IPS-18a (cell line): ENCODE measurements at regions not wholly inside any gene's neighbourhood (a gene's known extent, or its start where the extent isn't known, plus 50 kb on each side); places are given as distances from the start of the nearest gene placed in this dataset.
"Not testable (repeated sequence)": the region's sequence is repeated elsewhere in the genome, so short reads cannot be mapped to it uniquely, and the experiment has no call there.

Source experiments
- H3K27ac ChIP-seq: one replicate; pipeline ENCODE4 v1.5.1; 2013; ENCODE audit warnings: low read length
- H3K27me3 ChIP-seq: one replicate; pipeline ENCODE4 v1.6.1; 2013; ENCODE audit warnings: mild to moderate bottlenecking, low read length; ENCODE audit not compliant: control insufficient read depth, insufficient read depth
- H3K36me3 ChIP-seq: one replicate; pipeline ENCODE4 v1.6.1; 2013; ENCODE audit warnings: low read depth, low read length; ENCODE audit not compliant: control insufficient read depth
- H3K4me1 ChIP-seq: one replicate; pipeline ENCODE4 v1.6.1; 2013; ENCODE audit warnings: low read depth, low read length; ENCODE audit not compliant: control insufficient read depth
- H3K4me3 ChIP-seq: one replicate; pipeline ENCODE4 v1.5.1; 2013; ENCODE audit warnings: low read length
- H3K9ac ChIP-seq: one replicate; pipeline ENCODE4 v1.6.1; 2013; ENCODE audit warnings: mild to moderate bottlenecking, low read length, moderate library complexity
- H3K9me3 ChIP-seq: one replicate; pipeline ENCODE4 v1.6.1; 2013; ENCODE audit warnings: low read depth, low read length; ENCODE audit not compliant: control insufficient read depth

DNA sequence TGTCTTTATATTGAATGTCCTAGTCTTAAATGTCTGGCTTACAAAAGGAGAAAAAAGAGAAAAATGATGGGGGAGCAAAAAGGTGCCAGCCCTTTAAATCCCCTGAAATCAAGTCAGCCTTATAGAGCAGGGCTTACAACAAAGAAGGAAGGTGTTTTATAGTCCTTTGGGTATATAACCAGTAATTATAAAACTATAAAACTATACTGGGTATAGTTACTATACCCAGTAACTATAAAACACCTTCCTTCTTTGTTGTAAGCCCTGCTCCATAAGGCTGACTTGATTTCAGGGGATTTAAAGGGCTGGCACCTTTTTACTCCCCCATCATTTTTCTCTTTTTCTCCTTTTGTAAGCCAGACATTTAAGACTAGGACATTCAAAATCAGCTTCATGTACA, 598.0 kb upstream of the SEMA6D start:
- no peak overlapping the region for H3K9ac ChIP-seq
- H3K36me3 ChIP-seq: no peaks in the 10 kb centered on the region
- no peak overlapping the region for H3K4me3 ChIP-seq
- H3K27ac ChIP-seq: no peak overlapping the region
- no peaks in the 10 kb centered on the region for H3K27me3 ChIP-seq
- no peaks in the 10 kb centered on the region for H3K9me3 ChIP-seq
- no peaks in the 10 kb centered on the region for H3K4me1 ChIP-seq

DNA sequence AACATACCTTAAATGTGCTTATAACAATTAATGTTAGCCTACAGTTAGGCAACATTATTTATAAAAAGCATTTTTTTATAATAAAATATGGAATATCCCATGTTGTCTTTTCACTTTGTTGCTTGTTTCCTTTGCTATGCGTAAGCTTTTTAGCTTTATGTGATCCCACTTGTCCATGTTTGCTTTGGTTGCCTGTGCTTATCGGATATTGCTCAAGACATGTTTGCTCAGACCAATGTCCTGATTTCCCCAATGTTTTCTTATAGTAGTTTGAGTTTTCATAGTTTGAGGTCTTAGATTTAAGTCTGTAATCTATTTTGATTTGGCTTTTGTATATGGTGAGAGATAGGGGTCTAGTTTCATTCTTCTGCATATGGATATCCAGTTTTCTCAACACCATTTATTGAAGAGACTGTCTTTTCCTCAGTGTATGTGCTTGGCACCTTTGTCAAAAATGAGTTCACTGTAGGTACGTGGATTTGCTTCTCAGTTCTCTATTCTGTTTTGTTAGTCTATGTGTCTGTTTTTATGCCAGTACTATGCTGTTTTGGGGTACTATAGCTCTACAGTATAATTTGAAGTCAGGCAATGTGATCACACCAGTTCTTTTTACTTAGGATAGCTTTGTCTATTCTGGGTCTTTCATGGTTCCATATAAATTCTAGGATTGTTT, 592.7 kb upstream of the SEMA6D start:
- H3K9ac ChIP-seq: no peak overlapping the region

DNA sequence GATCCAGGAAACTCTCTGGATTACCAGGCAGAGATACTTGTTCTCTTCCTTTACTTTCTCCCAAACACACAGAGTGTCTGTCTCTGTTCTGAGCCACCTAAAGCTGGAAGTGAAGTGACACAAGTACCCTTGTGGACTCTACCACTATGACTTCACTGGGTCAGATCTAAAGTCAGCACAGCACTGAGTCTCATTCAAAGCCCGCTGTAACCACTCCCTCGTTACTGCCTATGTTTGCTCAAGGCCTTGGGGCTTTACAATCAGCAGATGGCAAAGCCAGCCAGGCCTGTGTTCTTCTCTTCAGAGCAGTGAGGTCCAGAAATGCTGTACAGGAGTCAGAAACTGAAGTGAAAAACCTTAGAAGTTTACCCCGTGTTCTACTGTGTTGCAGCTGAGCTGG, 588.3 kb upstream of the SEMA6D start:
- Histone ChIP-seq H3K27ac (no peak overlapping the region), H3K4me1 (no peaks in the 10 kb centered on the region), H3K36me3 (no peaks in the 10 kb centered on the region), H3K9ac (no peak overlapping the region), H3K4me3 (no peak overlapping the region), H3K9me3 (no peaks in the 10 kb centered on the region), H3K27me3 (no peaks in the 10 kb centered on the region)

More for the DNA sequence above, 592.7 kb upstream of the SEMA6D start:
- no peak overlapping the region for H3K27ac ChIP-seq
- H3K4me1 ChIP-seq: no peaks in the 10 kb centered on the region
- no peaks in the 10 kb centered on the region for H3K36me3 ChIP-seq
- H3K4me3 ChIP-seq: no peak overlapping the region
- no peaks in the 10 kb centered on the region for H3K9me3 ChIP-seq
- no peaks in the 10 kb centered on the region for H3K27me3 ChIP-seq

DNA sequence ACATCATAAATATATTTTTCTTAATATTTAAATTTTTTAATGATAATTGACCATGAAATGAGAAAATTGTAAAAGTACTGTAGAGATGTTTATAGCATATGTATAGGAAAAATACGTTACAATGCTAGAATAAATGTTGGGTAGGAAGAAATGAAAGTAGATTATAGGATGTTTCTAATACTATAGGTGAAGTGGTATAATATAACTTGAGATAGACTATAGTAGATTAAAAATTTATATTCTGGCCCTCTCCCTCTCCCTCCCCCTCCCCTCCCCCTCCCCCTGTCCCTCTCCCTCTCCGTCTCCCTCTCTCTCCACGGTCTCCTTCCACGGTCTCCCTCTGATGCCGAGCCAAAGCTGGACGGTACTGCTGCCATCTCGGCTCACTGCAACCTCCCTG, 585.9 kb upstream of the SEMA6D start:
- H3K4me1 ChIP-seq, H3K27ac ChIP-seq, H3K4me3 ChIP-seq, H3K9me3 ChIP-seq, H3K9ac ChIP-seq, H3K27me3 ChIP-seq, H3K36me3 ChIP-seq: not testable (repeated sequence)

DNA sequence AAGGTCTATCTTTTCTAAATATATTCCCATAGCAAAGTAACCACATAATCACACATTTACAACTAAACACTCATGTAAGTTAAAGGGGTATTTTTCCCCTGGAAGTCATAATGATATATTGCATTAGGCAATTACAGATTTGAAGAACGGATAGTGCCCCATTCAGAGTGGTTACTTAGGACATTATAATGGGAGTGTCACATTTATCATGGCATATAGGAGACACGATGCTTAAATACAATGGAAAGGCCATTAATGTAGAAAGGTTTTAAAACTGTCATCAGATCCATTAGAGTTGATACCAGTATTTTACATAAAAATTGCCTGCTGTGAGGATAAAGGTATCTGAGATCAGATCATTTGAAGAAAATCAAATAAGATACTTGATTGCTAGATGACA, 582.0 kb upstream of the SEMA6D start:
- H3K27me3 ChIP-seq: no peaks in the 10 kb centered on the region
- no peaks in the 10 kb centered on the region for H3K4me1 ChIP-seq
- H3K9me3 ChIP-seq: no peaks in the 10 kb centered on the region
- H3K9ac ChIP-seq: no peak overlapping the region
- no peak overlapping the region for H3K4me3 ChIP-seq
- no peak overlapping the region for H3K27ac ChIP-seq
- H3K36me3 ChIP-seq: no peaks in the 10 kb centered on the region

DNA sequence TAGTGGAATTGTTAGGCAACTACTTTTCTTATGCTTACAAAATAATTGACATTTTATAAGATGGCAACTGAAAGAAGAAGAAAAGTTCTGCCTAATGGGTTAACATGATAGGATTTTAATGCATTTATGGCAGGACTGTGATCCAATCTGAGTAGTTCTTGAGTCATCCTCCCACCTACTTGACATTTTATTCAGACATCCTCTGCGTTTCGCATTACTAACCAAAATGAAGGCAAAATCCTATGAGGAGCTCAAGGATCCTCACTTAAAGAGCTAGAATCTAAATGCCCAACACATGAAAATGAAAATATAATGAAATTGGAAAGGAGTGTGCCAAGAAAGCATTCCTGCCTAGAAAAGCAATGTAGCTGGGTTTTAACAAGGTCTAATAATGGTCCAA, 581.1 kb upstream of the SEMA6D start:
- no peaks in the 10 kb centered on the region for H3K9me3 ChIP-seq
- H3K27me3 ChIP-seq: no peaks in the 10 kb centered on the region
- H3K36me3 ChIP-seq: no peaks in the 10 kb centered on the region

DNA sequence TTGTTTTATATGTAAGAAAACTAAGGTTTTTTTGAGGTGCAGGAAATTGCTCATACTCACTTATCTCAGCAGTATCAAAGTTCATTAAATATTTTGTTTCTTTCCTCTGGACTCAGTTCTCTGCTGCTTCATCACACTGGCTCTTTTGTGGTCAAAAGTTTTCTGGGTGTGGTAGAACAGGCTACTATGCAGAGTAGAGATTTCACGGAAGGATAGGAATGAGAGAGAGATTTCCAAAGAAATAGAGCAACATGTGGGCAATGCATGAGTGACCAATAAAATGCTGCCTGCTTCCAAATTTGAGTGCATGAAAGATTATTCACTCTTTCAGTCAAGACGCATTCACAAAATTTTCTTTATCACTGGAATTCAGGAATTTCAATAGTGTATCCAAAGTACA, 577.3 kb upstream of the SEMA6D start:
- Histone ChIP-seq H3K27ac (no peak overlapping the region), H3K9ac (no peak overlapping the region), H3K4me3 (no peak overlapping the region), H3K4me1 (no peaks in the 10 kb centered on the region), H3K27me3 (no peaks in the 10 kb centered on the region), H3K9me3 (no peaks in the 10 kb centered on the region), H3K36me3 (no peaks in the 10 kb centered on the region)

More for the DNA sequence above, 581.1 kb upstream of the SEMA6D start:
- Histone ChIP-seq H3K4me3 (no peak overlapping the region), H3K4me1 (no peaks in the 10 kb centered on the region), H3K9ac (no peak overlapping the region), H3K27ac (no peak overlapping the region)

DNA sequence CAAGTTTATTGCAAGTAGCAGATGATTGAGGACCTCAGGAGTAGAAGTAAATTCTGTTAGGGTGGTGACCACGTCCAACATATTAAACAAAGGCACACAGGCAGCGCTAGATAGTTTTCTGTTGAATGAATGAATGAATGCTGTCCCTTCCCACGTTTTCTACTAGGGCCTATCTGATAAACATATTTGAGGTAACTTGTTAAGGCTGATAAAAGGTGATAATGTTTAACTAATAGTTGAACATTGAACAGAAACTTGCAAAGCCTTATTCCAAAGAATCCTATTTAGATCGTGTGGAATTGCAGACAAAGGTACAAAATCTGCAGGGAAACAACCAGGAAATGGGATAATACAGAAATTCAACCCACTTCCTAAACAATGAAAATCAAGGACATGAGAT, 559.5 kb upstream of the SEMA6D start:
- no peaks in the 10 kb centered on the region for H3K9me3 ChIP-seq

DNA sequence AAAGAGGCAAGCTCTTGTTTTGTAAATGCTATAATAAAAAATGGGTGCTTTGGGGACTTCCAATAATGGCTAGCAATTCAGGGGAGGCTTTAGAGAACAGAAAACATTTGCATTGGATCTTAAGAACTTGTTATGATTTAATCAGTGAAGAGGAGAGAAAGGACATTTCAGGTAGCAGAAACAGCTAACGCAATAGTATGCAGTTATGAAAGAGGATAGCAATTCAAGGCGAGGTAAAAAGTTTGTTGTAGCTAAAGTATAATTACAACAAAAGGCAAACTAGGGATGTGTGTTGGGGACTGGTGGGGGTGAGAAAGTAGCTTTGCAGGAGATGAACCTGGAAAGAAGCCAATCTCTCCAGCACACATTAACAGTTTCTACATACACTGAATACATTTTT, 558.7 kb upstream of the SEMA6D start:
- peaks cover 6% of the 10 kb centered on the region for H3K4me1 ChIP-seq
- no peak overlapping the region for H3K9ac ChIP-seq
- no peak overlapping the region for H3K27ac ChIP-seq
- no peaks in the 10 kb centered on the region for H3K9me3 ChIP-seq
- H3K36me3 ChIP-seq: no peaks in the 10 kb centered on the region
- no peaks in the 10 kb centered on the region for H3K27me3 ChIP-seq
- H3K4me3 ChIP-seq: no peak overlapping the region

More for the DNA sequence above, 559.5 kb upstream of the SEMA6D start:
- no peaks in the 10 kb centered on the region for H3K36me3 ChIP-seq
- H3K27ac ChIP-seq: no peak overlapping the region
- H3K9ac ChIP-seq: no peak overlapping the region
- no peak overlapping the region for H3K4me3 ChIP-seq
- peaks cover 6% of the 10 kb centered on the region for H3K4me1 ChIP-seq
- H3K27me3 ChIP-seq: no peaks in the 10 kb centered on the region

DNA sequence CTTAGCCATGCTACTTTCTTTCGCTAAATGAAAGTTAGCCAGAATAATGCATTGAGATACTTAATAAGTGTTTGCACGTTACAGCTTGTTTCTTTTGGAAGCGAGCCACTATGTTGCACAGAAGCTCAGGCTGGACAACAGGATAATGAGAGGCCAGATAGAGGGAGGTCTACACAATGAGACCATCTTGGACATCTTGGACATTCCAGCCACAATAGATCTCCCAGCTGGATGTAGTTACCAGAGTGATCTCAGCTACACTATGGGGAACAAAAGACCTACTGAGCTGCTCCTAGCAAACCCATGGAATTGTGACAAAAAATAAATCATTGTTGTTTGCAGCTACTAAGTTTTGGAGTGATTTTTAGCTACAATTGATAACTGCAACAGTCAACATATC, 540.1 kb upstream of the SEMA6D start:
- Histone ChIP-seq H3K9me3 (no peaks in the 10 kb centered on the region), H3K4me1 (no peaks in the 10 kb centered on the region), H3K27me3 (peaks cover 7% of the 10 kb centered on the region), H3K4me3 (no peak overlapping the region), H3K9ac (no peak overlapping the region), H3K27ac (no peak overlapping the region), H3K36me3 (no peaks in the 10 kb centered on the region)

DNA sequence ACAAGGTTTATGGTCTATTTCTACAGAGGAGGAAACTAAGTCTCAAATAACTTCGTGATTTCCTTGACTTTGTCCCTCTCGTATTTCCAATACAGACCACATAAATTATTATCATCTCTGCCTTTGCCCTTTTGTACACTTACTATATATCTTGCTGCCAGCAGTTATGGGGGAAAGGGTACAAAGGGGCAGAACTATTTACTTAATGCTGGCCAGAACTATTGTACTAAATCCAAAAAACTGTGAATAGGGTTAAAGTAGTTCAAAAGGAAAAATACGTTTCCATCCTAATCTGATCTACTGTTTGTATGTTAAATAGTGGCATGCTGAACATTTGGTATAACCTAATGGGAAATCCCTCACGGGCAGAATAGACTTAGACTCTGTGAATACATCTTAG, 537.3 kb upstream of the SEMA6D start:
- H3K27ac ChIP-seq: no peak overlapping the region
- H3K36me3 ChIP-seq: no peaks in the 10 kb centered on the region
- no peaks in the 10 kb centered on the region for H3K9me3 ChIP-seq
- H3K27me3 ChIP-seq: peaks cover 35% of the 10 kb centered on the region
- H3K4me1 ChIP-seq: peaks cover 6% of the 10 kb centered on the region
- no peak overlapping the region for H3K4me3 ChIP-seq
- no peak overlapping the region for H3K9ac ChIP-seq

DNA sequence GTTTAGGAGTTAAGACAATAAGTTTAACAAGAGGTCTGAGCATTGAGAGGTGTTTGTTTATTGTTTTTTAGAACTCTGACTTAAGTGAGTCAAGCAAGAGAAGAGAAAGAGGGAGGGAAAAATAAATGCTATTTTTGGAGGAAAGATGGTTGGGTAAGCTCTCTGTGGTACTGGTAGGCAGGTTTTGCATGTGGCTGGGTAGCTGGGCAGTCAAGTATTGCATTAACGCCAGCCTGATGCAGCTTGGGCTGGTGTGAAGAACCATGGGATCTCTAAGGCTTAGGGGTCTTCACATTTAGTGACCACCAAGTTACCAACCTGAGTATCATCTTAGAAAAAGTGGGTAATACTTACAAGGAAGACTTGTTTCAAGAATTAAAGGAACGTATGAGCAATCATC, 534.5 kb upstream of the SEMA6D start:
- Histone ChIP-seq H3K27ac (no peak overlapping the region), H3K4me3 (no peak overlapping the region), H3K27me3 (peaks cover 64% of the 10 kb centered on the region), H3K36me3 (no peaks in the 10 kb centered on the region), H3K9me3 (no peaks in the 10 kb centered on the region), H3K9ac (no peak overlapping the region), H3K4me1 (peaks cover 19% of the 10 kb centered on the region)
